ENCODE measurements at regions not wholly inside any gene's neighbourhood (a gene's known extent, or its start where the extent isn't known, plus 50 kb on each side); places are given as distances from the start of the nearest gene placed in this dataset.

GRCh38 chr3:31469385-31469784 is 63.3 kb upstream of the STT3B start:
- no peak for TF ChIP-seq EGR1 (IDR thresholded peaks at IDR 0.05; ENCODE audit: low read depth)
- no peak for TF ChIP-seq REST (IDR thresholded peaks at IDR 0.05; ENCODE audit: low read depth)
- no peak for TF ChIP-seq FOSL1 (IDR thresholded peaks at IDR 0.05; ENCODE audit: low read depth)
- TF ChIP-seq ZNF274 (IDR thresholded peaks at IDR 0.05; ENCODE audit: low read depth, low read length), result no peak
- TF ChIP-seq POLR2AphosphoS5 (IDR thresholded peaks at IDR 0.05; ENCODE audit: low read depth, low read length), result no peak
- no peak for TF ChIP-seq CBX3 (IDR thresholded peaks at IDR 0.05; ENCODE audit: low read depth)
- TF ChIP-seq SP1 (IDR thresholded peaks at IDR 0.05; ENCODE audit: low read depth), result no peak
- TF ChIP-seq ATF3 (IDR thresholded peaks at IDR 0.05), result no peak
- TF ChIP-seq YY1 (IDR thresholded peaks at IDR 0.05; ENCODE audit: extremely low read depth, insufficient replicate concordance, low read depth, low read length), result no peak
- TF ChIP-seq ELF1 (IDR thresholded peaks at IDR 0.05; ENCODE audit: borderline replicate concordance, low read depth), result no peak
- no TSS peak for BruUV-seq (replicated peaks)
- no peaks in the 10 kb centered on the region for H3K9me2 ChIP-seq (ENCODE audit: insufficient read depth)
- no peaks in the 10 kb centered on the region for H3K27me3 ChIP-seq (ENCODE audit: insufficient read depth, low read length)
- no peak overlapping the region for H3K4me2 ChIP-seq (ENCODE audit: low read length)
- H2AFZ ChIP-seq (ENCODE audit: low read depth, low read length, poor library complexity, severe bottlenecking), result no peak overlapping the region
- no peaks in the 10 kb centered on the region for H3K9me3 ChIP-seq (ENCODE audit: control insufficient read depth in 1 of 2, insufficient read depth in 1 of 2, low read depth in 1 of 2, low read length in 2 of 2)
- H3K27ac ChIP-seq (ENCODE audit: low read depth, low read length), result no peak overlapping the region
- intact Hi-C loops (cut with micrococcal nuclease), result no loop called here
- no peaks in the 10 kb centered on the region for H3K4me1 ChIP-seq (ENCODE audit: control insufficient read depth in 1 of 2, insufficient read depth in 2 of 2, low read length in 2 of 2)
- no peak for ATAC-seq
- no peak for DNase-seq (ENCODE audit: low read depth, low spot score)
- ChIA-PET POLR2A (no interaction called here), CTCF (no interaction called here), RAD21 (ENCODE audit: low non-redundant PET in 1 of 2, low total read pairs in 2 of 2, uncharacterized antibody in 2 of 2, unreplicated experiment in 2 of 2) (no interaction called here)
- H3K4me3 ChIP-seq (replicated peaks in 1 of 2; ENCODE audit: low read depth in 1 of 2, low read length in 2 of 2), result no peak overlapping the region
- no peaks in the 10 kb centered on the region for H3K79me2 ChIP-seq (ENCODE audit: insufficient read depth, low read length)
- H4K20me1 ChIP-seq (ENCODE audit: insufficient read depth), result no peaks in the 10 kb centered on the region
- H3K9ac ChIP-seq (ENCODE audit: low read length), result no peak overlapping the region
- H3K36me3 ChIP-seq (ENCODE audit: control insufficient read depth in 1 of 2, insufficient read depth in 2 of 2, low read length in 2 of 2), result no peaks in the 10 kb centered on the region

All from HCT116 (cell line).